ENCODE measurements at regions not wholly inside any gene's neighbourhood (a gene's known extent, or its start where the extent isn't known, plus 50 kb on each side); places are given as distances from the start of the nearest gene placed in this dataset.
A peak's percentile ranks its signal among the peaks of the same experiment; 100 is the strongest.

- no peak for DNase-seq (ENCODE audit: low read depth)
Observed at GRCh38 chr14:94995551-94995950, 161.8 kb downstream of the DICER1 start.

- no peak for DNase-seq (ENCODE audit: low read depth)
Observed at GRCh38 chr14:94994245-94994644, 163.1 kb downstream of the DICER1 start.

- peak; percentile 48 for DNase-seq (ENCODE audit: low read depth)
Observed at GRCh38 chr14:94992046-94992445, 165.3 kb downstream of the DICER1 start.

- no peak for DNase-seq (ENCODE audit: low read depth)
Observed at GRCh38 chr14:94989946-94990345, 167.4 kb downstream of the DICER1 start.

- DNase-seq (ENCODE audit: low read depth) = no peak
Observed at GRCh38 chr14:94989417-94989816, 167.9 kb downstream of the DICER1 start.

GRCh38 chr14:94987409-94987808 lies 169.9 kb downstream of the DICER1 start:
- DNase-seq (ENCODE audit: low read depth) = no peak

- no peak for DNase-seq (ENCODE audit: low read depth)
Observed at GRCh38 chr14:94979891-94980290, 177.4 kb downstream of the DICER1 start.

- no peak for DNase-seq (ENCODE audit: low read depth)
Observed at GRCh38 chr14:94977016-94977415, 180.3 kb downstream of the DICER1 start.

GRCh38 chr14:94975366-94975765 lies 182.0 kb downstream of the DICER1 start:
- DNase-seq (ENCODE audit: low read depth) = peak; percentile 53

- DNase-seq (ENCODE audit: low read depth) = no peak
Observed at GRCh38 chr14:94974893-94975292, 182.4 kb downstream of the DICER1 start.

GRCh38 chr14:94974422-94974821 lies 182.9 kb downstream of the DICER1 start:
- no peak for DNase-seq (ENCODE audit: low read depth)

- DNase-seq (ENCODE audit: low read depth) = peak; percentile 48
Observed at GRCh38 chr14:94971750-94972149, 185.6 kb downstream of the DICER1 start.

GRCh38 chr14:94970941-94971730 lies 186.2 kb downstream of the DICER1 start:
- DNase-seq (ENCODE audit: low read depth) = no peak

- DNase-seq (ENCODE audit: low read depth) = no peak
Observed at GRCh38 chr14:94969766-94970165, 187.6 kb downstream of the DICER1 start.

- DNase-seq (ENCODE audit: low read depth) = no peak
Observed at GRCh38 chr14:94966868-94967267, 190.5 kb downstream of the DICER1 start.

GRCh38 chr14:94966344-94966743 lies 191.0 kb downstream of the DICER1 start:
- DNase-seq (ENCODE audit: low read depth) = no peak

- no peak for DNase-seq (ENCODE audit: low read depth)
Observed at GRCh38 chr14:94965551-94966313, 191.6 kb downstream of the DICER1 start.

- no peak for DNase-seq (ENCODE audit: low read depth)
Observed at GRCh38 chr14:94964931-94965330, 192.4 kb downstream of the DICER1 start.

- no peak for DNase-seq (ENCODE audit: low read depth)
Observed at GRCh38 chr14:94964181-94964580, 193.1 kb downstream of the DICER1 start.

- DNase-seq (ENCODE audit: low read depth) = no peak
Observed at GRCh38 chr14:94963051-94963450, 193.1 kb upstream of the GSC start.

GRCh38 chr14:94962166-94962575 lies 192.3 kb upstream of the GSC start:
- no peak for DNase-seq (ENCODE audit: low read depth)

- DNase-seq (ENCODE audit: low read depth) = no peak
Observed at GRCh38 chr14:94961386-94962165, 191.7 kb upstream of the GSC start.

Data from stromal cell of bone marrow (primary cell).